CD4-positive, alpha-beta T cell treated with Interleukin-4 for 1 hour (primary cell): ENCODE measurements at regions not wholly inside any gene's neighbourhood (a gene's known extent, or its start where the extent isn't known, plus 50 kb on each side); places are given as distances from the start of the nearest gene placed in this dataset.

ENCODE experiments used
- DNase-seq, 2 donors: peaks; one replicate each; pipeline ENCODE4 v3.0.0-alpha.2; 2020 to 2022

DNA sequence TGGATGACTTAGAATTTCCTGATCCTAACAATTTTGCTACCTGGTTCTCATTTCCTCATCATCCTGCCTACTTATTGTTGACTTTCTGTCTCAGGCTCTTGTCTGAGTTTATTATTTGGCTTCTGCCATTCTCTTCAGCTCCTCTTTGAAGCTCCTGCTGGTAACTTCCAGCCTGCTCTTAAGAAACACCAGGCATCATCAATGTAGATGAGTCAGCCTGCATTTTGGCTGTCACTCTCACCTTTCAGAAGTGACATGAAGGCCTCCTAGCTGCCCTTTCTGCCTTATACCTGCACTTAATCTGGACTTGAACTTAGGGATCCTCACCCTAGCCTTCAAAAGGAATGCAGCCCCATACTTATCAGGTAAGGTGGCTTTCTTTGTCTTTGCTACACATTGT, 551.8 kb upstream of the ZNF608 start:
- no peak for DNase-seq

DNA sequence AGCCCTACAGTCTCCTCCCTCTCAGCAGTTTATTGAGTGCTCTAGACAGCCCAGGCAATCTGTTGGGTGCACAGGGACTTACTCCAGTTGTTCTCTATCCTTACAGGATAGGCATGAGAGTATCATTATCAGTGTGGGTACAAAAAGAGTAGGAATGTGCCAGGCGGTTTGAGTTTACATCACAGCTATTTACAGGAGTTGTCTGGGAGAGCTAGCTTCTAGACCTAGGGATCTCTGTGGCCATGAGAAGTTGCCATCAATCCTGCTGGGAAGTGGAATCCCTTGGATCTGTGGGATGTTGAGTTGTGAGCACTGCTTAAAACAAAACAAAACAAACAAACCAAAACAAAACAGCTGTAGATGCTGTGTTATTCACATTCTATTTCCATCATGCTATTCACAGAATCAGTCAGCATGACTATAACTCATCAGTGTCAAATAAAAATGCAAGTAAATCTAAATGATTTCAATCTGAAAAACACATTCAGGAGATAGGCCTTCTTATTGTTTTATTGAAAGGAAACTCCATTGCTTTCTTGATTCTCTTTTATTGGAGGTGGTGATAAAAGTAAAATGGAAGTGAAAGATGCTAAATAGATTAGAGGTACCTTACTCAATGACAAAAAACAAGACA, 552.4 kb upstream of the ZNF608 start:
- DNase-seq = no peak

DNA sequence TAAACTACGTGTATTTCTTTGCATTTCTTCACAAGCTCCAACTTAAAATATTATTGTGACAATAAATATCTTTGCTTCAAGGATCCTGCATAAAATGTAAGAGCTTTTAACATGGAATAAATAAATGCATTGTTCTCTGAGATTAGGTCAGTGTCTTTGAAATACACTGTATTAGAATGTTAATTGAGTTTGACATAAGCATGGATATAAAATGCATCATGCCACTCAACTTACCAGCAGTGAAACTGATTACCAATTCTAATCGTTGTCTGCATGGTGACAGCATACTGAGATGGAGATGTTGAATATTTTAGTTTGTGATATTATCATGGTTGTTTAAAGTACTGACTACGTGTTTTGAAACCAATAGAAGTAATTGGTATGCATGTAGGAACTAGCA, 555.3 kb upstream of the ZNF608 start:
- no peak for DNase-seq

DNA sequence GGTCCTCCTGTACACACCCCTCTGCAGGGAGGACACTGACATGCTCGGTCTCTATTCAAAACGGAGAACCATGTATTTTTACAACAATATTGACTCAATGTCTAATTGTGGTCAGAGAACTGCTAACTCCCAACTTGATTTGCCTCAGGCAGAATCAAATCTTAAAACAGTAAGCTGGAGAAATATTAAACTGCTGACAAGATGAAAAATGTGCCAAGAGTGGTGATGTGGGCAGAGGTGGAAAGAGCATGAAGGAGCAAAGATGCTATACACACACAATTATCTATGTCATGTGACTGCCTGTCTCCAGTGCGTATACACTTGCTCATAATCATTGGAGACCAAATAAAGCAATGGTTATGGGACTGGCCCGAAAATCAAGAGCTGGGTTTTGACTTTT, 556.1 kb upstream of the ZNF608 start:
- DNase-seq = no peak

DNA sequence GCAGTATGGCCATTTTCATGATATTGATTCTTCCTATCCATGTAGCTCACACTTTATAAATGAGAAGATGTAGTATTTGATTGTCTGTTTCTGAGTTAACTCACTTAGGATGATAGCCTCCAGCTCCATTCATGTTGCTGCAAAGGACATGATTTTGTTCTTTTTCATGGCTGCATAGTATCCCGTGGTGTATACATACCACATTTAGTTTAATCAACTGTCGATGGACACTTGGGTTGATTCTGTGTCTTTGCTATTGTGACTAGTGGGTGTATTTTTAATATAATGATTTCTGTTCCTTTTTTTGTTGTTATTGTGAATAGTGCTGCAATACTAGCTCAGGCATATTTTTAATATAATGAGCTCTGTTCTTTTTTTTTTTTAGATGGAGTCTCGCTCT, 560.3 kb upstream of the ZNF608 start:
- DNase-seq = no peak

DNA sequence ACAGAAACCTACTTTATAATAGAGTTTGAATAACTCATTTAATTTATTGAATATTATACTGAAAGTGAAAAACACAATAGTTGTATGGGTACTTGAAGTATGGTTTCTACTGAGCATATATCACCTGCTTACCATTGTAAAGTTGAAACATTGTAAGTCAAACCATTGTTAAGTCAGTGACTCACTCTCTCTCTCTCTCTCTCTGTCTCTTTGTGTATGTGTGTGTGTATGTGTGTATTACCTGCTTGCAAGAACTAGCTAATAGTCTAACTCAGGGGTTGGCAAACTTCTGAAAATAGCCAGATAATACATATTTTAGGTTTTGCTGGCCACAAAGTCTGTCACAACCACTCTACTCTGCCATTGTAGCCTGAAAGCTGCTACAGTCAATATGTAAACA, 564.3 kb upstream of the ZNF608 start:
- no peak for DNase-seq

DNA sequence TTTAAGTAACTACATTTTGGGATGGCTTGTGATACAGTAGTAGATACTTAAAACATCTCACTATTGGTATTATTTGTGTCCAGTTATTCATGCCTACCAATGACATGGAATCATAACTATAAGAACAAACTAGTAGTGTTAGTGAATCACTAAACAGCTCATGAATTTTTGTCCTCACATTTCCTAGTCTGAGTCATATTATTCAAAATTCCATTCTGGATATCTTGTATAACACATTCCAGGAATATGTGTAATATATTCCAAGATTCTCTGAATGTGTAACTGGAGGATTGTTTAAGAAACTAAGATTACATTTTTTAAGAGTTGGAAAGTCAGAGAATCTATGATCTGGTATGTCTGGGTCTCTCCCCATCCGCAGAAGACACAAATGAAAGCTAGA, 565.3 kb upstream of the ZNF608 start:
- DNase-seq = no peak

DNA sequence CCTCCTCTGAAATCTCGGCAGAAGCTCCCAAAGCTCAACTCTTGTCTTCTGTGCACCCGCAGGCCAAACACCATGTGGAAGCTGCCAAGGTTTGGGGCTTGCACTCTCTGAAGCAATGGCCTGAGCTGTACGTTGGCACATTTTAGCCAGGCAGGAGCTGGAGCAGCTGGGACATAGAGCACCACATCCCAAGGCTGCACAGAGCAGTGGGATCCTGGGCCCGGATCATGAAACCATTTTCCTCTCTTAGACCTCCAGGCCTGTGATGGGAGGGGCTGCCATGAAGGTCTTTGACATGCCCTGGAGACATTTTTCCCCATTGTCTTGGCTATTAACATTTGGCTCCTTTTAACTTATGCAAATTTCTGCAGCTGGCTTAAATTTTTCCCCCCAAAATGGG, 567.1 kb upstream of the ZNF608 start:
- DNase-seq = no peak

DNA sequence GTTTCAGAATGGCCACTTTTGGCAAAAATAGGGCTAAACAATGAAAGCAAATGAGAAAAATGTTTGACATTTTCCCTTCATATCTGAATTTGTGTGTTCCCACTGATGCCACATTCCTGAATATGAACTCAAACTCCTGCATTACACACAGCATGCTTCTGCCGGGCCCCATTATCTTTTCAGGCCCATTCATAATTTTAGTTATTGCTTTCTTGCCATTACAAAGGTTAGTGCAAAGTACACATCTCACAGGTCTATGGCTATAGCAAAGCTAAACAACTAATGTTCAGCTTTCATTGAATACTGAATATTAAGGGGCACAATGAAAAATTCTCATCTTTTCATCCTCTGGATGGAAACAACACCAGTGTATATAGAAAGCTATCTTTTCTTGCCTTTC, 568.9 kb upstream of the ZNF608 start:
- no peak for DNase-seq

DNA sequence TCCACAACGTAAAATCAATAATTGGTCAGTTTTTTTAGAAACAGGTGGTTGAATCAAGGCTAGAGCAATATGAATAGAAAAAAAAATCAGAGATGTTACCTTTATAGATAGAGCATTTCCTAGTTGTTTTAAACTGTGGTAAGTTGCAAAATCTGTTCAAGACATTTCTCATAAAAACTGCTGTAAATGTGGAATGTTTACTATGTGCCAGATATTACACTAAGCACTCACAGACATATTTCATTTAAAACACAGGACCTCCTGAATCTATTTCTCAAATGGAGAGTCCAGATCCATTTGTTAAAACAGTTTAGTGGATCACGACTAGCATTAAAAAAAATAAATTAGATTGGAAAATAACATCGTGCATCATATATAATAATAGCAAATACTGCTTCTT, 570.0 kb upstream of the ZNF608 start:
- DNase-seq = no peak

DNA sequence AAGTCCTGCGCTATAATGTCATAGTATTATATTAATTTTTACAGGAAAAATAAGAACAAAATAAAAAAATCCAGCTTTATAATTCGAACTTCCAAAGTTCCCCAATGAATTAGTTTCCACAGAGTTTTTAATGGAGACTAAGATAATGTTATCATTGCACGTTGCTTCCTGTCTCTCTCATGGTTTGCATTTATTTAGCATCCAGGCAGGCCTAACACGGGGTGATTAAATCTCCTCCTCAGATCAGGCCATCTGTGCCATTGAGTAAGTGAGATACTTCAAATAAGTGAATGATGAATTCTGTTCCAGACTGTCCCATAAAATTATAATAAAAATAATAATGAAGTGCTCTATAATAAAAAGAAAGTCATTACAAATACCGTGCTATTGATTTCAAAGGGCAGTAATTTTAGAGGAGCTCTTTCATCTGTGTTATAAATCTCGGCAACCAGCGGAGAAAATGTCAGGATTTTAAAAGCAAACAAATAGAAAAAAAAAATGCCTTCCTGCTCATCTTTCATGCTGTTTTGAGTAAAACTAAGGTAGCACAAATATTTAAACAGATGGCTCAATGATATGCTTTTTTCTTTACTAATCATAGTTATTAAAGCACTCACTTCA, 570.6 kb upstream of the ZNF608 start:
- DNase-seq = no peak

DNA sequence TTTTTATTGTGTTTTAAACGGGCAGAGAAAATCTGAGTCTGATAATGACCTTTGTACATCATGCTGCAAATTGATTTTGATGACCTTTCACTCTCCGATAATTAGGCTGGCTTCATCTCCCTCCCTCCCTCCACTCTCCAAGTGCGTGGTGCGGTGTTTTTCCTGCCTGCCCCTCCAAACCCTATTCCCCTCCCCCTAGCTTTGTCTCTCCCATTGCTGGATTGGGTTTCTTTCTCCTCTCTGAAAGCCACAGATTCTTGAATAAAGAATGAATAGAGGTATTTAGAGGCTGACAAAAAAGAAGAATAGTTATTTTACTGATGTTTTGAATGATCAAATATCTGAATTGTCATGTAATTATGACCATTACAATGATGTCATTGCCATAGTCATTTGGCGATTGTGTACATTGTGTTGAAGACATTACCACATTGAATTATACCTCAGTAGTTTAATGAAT, 571.1 kb upstream of the ZNF608 start:
- DNase-seq = no peak

DNA sequence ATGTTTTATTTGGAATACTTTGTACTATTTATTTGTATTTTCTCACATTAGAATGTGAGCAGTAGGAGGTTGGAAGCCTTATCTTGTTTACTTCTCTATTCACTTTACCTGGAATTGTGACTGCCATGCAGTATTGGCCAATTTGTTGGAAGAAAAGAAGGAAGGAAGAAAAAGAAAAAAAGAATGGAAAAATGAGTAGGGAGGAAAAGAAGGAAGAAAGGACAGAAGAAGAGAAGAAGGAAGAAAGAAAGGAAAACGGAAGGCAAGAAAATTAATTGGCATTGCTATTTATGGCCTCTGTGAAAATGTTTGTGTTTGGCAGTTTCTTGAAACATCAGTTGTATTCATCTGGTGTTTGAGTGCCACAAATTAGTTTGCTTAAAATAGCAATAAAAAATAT, 575.2 kb upstream of the ZNF608 start:
- no peak for DNase-seq

DNA sequence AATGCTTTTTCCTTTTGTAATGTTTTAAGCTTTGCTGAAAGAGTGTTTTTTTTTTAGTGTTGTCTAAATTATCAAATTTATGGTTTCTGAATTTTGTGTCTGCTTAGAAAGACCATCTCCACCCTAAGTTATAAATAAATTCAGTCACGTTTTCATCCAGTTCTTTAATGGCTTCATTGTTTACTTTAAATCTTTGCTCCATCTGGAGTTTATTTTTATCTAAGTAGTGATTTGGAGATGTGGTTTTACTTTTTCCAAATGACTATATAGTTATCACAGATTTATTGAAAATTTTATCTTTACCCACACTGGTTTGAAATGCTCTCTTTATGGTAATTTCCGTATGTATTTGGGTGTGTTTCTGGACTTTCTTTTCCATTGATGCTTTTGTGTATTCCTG, 577.2 kb upstream of the ZNF608 start:
- no peak for DNase-seq

DNA sequence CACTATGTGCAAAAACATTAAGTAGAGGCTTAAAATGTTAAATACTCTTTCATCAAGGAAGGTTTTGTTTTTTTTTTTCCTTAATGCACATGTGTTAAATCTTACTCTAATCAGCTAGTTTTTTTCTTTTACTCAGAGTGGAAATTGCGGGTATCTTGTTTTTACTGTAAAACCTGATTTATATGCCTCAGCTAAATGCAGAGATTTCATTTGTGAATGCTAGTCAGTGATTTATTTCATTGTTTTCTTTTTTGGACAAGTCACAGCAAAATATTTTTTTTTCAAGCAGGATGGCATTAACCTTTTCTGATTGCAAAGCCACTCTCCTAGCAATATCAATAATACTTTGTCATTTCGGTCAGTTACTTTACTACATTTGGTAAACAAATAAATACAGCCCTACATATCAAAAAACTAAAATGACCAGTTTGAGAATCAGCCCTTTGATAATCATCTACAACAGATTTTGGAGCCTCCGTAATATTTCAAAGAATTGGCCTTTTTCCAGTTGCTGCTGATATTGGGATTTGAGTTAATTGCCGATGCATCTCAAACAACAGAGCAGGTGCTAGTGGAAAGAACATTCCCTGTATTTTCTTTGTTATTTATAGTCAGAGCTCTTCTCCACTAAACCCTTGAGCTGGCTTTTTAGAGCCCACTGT, 579.2 kb upstream of the ZNF608 start:
- no peak for DNase-seq

DNA sequence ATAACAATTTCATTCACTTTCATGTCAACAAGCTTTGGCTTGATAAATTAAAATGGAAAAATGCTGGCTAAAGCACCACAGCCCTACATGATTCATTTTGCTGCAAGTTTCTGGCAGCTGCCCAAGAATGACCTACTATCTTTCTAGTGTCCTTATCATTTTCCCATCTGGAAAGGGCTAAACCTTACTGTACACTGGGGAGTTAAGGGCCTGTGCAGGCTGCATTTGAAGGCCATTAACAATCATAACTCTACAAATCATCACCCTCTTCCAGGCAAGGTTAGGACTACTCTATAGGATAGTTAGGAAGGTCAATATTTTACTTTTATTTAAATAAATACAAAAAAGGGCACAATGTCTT, 579.7 kb upstream of the ZNF608 start:
- no peak for DNase-seq

DNA sequence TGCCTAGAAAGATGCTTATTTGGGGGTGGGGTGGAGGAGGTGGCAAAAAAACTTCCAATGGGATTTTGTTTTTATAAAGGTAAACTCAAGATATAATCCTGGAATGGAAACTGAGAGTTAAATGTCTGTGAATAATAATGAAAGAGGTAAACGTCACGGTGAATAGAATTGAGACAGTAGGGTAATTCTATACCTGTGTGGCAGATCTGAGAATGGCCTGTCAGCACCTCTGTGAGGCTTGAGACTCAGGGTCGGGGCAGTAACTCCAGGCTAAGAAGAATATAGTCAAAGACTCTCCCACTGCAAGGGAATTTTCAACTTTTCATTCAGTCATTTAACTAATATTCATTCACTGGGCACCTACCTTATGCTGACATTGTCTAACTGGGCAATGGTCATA, 581.2 kb upstream of the ZNF608 start:
- DNase-seq = no peak

DNA sequence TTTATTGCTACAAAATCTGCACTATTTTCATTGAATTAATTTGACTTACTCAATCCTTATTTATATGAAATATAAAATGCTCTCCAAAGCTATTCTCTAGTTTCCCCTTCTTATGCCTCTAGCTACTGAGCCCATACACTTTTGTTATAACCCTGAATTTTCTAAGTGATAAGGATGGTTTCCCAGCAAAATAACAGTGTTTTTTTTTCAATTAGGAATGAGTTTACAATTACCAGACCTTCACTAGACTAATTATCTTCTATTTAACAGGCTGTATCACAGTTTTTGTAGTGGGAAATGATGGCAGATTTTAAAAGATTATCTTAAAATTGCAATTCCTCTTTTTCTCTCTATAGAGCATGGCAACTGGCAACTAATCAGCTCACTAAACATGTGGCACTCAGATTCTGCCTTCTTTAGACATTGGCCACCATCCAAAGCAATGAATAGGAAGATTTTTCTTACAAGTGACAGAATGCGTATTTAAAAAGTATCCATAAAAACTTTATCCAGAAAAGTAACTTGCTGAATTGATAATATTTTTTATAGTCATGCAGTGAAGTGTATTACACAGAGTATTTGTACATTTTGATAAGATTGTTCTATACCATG, 585.7 kb upstream of the ZNF608 start:
- DNase-seq = no peak

DNA sequence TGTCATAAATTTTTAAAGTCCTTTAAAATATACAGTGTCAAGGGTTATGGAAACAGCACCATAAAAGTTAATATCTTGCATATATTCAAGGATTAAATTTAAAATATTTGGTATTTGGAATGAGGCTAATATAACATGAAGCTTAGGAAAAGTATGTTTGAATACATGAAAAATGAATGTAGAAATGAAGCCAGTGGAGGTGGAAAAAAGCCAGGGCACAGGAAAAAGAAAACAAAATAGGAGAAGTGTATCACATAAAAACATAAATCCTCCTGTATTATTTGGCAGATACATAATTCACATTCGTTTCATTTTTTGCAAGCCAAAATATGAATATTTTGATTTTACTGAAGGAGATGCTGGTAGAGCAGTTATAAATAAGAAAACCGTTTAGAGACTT, 587.0 kb upstream of the ZNF608 start:
- no peak for DNase-seq

DNA sequence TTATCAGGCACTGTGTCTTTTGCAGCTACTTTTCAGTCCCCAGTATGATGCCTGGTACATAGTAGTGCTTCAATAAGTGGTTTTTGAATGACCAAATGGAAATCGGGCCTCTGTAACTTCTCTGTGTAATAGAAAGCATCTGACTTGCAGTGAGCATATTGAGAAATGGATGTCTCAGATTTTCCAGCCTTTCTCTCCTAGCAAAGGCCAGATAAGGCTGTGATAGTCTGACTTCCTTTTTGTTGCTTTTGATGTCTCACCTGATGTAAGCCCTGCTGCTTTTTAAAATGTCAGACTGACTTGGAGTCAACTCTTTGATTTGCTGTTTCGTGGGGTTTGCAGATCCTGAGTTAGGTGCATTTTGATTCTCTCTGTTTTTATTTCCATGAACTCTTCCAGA, 590.0 kb upstream of the ZNF608 start:
- no peak for DNase-seq

DNA sequence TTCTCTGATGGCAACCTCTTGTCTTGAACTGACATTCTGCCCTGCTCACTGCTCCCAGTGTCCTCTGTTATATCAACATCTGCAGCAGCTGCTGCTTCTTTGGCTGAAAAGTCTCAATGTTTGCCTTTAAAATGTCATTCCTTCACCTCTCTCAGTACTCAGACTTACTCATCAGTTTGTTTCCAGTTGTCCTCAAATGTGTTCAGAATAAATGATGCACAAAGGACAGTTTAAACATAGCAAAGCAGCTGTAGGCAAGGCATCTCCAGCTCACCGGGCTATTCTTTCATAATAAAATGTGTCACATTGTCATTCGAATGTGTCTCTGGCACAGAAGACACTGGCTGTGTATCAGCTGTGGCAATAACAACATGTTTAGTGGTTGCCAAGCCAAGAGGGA, 590.9 kb upstream of the ZNF608 start:
- DNase-seq = no peak

DNA sequence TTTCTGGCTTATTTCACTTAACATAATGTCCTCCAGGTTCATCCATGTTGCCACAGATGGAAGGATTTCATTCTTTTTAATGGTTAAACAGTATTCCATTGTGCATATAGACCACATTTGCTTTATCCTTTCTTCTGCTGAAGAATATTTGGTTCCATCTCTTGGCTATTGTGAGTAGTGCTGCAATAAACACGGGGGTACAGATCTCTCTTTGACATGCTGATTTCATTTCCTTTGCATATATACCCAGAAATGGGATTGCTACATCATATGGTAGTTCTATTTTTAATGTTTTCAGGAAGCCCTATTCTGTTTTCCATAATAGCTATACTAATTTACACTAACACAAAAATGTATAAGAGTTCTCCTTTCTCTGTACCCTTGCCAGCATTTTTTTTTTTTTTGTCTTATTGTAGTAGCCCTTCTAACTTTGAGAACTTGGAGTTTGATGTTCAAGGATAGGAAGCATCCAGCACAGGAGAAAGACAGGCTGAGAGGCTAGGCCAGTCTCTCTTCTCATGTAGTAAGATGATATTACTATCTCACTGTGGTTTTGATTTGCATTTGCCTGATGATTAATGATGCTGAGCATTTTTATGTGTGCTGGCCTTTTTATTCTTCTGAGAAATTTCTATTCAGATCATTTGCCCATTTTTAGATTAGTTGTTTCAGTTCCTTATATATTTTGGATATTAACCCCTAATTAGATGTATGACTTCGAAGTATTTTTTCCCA, 592.2 kb upstream of the ZNF608 start:
- no peak for DNase-seq

DNA sequence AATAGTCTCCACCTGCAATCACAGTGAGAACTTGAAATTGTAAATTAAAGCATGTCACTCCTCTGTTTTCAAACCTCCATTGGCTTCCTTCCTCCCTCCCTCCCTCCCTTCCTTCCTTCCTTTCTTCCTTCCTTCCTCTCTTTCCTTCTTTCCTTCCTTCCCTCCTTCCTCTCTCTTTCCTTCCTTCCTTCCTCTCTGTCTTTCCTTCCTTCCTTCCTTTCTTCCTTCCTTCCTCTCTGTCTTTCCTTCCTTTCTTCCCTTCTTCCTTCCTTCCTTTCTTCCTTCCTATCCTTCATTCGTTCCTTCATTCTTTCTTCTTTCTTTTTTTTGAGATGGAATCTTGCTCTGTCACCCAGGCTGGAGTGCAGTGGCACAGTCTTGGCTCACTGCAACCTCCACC, 595.0 kb upstream of the ZNF608 start:
- DNase-seq = no peak

DNA sequence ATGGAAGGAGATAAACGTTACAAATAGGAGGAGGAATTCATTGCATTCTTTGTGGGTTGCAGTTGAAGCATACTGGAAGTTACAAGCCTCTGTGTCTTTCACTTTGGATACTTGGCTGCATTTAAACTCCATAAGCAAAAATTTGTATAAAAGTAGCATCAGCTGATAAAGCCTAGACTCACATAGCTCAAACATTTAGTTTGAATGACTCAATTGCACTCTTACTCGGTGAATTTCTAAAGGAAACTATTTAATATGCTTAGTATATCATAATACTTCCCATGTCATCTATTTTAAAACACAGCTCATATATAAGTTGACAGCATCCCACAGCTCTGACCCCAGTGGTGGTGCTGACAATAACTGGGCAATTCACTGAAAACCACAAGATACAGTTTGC, 596.6 kb upstream of the ZNF608 start:
- DNase-seq = no peak
